ENCODE measurements at regions not wholly inside any gene's neighbourhood (a gene's known extent, or its start where the extent isn't known, plus 50 kb on each side); places are given as distances from the start of the nearest gene placed in this dataset.

DNA sequence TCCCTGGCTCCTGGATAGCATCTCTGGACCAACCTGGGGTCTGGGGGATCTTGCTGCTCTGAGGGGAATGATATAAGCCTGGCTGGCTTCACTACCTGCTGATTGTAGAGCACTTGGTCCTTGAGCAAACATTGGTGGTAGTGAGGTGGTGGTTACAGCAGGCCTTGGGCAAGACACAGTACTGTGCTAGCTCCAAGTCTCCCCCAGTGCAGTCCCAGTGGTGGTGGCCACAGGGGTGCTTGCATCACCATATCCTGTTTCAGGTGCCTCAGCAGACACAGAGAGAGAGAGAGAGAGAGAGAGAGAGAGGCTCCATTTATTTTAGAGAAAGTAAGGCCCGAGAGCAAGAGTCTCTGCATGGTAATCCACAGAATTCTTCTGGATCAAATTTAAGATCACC, 186.3 kb downstream of the MYRFL start:
- TF ChIP-seq, protein P1, sequence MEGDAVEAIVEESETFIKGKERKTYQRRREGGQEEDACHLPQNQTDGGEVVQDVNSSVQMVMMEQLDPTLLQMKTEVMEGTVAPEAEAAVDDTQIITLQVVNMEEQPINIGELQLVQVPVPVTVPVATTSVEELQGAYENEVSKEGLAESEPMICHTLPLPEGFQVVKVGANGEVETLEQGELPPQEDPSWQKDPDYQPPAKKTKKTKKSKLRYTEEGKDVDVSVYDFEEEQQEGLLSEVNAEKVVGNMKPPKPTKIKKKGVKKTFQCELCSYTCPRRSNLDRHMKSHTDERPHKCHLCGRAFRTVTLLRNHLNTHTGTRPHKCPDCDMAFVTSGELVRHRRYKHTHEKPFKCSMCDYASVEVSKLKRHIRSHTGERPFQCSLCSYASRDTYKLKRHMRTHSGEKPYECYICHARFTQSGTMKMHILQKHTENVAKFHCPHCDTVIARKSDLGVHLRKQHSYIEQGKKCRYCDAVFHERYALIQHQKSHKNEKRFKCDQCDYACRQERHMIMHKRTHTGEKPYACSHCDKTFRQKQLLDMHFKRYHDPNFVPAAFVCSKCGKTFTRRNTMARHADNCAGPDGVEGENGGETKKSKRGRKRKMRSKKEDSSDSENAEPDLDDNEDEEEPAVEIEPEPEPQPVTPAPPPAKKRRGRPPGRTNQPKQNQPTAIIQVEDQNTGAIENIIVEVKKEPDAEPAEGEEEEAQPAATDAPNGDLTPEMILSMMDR (IDR thresholded peaks at IDR 0.05), result no peak
- no peak for TF ChIP-seq POLR2A (IDR thresholded peaks at IDR 0.05)

Measured in lower leg skin (tissue), 3 donors.